Skeletal muscle tissue (tissue), 3 donors: ENCODE measurements at regions not wholly inside any gene's neighbourhood (a gene's known extent, or its start where the extent isn't known, plus 50 kb on each side); places are given as distances from the start of the nearest gene placed in this dataset.

Experiments
- H3K27ac ChIP-seq: one replicate; pipeline ENCODE4 v1.7.0; 2013; ENCODE audit warnings: mild to moderate bottlenecking, low read depth, low read length, inconsistent platforms
- H3K27me3 ChIP-seq, 3 donors: one replicate each; pipeline ENCODE4 v1.7.0; 2013; ENCODE audit warnings: low read length in 3 of 3; ENCODE audit not compliant: control insufficient read depth in 3 of 3, insufficient read depth in 3 of 3
- H3K36me3 ChIP-seq, 3 donors: one replicate each; pipeline ENCODE4 v1.7.0; 2013; ENCODE audit warnings: low read length in 3 of 3; ENCODE audit not compliant: control insufficient read depth in 3 of 3, insufficient read depth in 3 of 3
- H3K4me1 ChIP-seq, 3 donors: one replicate each; pipeline ENCODE4 v1.7.0; 2013; ENCODE audit warnings: low read length in 3 of 3, mild to moderate bottlenecking in 3 of 3; ENCODE audit not compliant: control insufficient read depth in 3 of 3, insufficient read depth in 3 of 3
- H3K4me3 ChIP-seq, 3 donors: one replicate each; pipeline ENCODE4 v1.7.0; 2013; ENCODE audit warnings: low read length in 3 of 3
- H3K9ac ChIP-seq, 3 donors: one replicate each; pipeline ENCODE4 v1.7.0; 2013; ENCODE audit warnings: low read length in 3 of 3, mild to moderate bottlenecking in 3 of 3, moderate library complexity in 2 of 3, low read depth in 1 of 3
- H3K9me3 ChIP-seq, 3 donors: one replicate each; pipeline ENCODE4 v1.7.0; 2013; ENCODE audit warnings: low read length in 3 of 3; ENCODE audit not compliant: control insufficient read depth in 3 of 3
- donor health status: Osteomylitis.

DNA sequence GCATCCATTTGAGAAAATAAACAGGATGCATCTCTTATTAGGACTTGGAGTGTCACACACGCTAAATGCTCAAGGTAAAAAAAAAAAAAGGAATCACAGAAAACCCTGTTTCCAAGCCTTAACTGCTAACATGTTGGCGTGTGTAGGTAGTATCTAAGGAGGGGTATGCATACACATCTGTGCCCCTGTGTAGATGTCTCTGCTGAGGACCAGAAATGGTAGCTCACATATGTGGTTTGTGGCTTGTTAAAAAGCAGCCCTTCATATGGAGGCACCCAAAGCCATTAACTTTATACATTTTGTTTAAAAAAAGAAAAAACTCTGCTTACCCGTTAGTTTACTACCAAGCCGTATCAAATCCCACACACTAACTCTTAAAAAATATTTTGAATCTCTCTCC, 314.1 kb downstream of the SNAPC1 start:
- Histone ChIP-seq H3K27me3 (no peaks in the 10 kb centered on the region), H3K36me3 (no peaks in the 10 kb centered on the region), H3K9ac (no peak overlapping the region), H3K4me3 (no peak overlapping the region), H3K9me3 (no peaks in the 10 kb centered on the region), H3K4me1 (no peaks in the 10 kb centered on the region), H3K27ac (no peak overlapping the region)

GRCh38 chr14:62076825-62077605, 314.8 kb downstream of the SNAPC1 start:
- no peak overlapping the region for H3K27ac ChIP-seq
- H3K27me3 ChIP-seq = no peaks in the 10 kb centered on the region
- no peak overlapping the region for H3K9ac ChIP-seq
- no peaks in the 10 kb centered on the region for H3K4me1 ChIP-seq
- H3K4me3 ChIP-seq = no peak overlapping the region
- H3K9me3 ChIP-seq = no peaks in the 10 kb centered on the region
- H3K36me3 ChIP-seq = no peaks in the 10 kb centered on the region

GRCh38 chr14:62077676-62078261, 315.5 kb downstream of the SNAPC1 start:
- Histone ChIP-seq H3K36me3 (no peaks in the 10 kb centered on the region), H3K9ac (no peak overlapping the region), H3K4me3 (no peak overlapping the region), H3K27me3 (no peaks in the 10 kb centered on the region), H3K4me1 (no peaks in the 10 kb centered on the region), H3K9me3 (no peaks in the 10 kb centered on the region), H3K27ac (no peak overlapping the region)

GRCh38 chr14:62079038-62079437, 316.8 kb downstream of the SNAPC1 start:
- Histone ChIP-seq H3K9me3 (no peaks in the 10 kb centered on the region), H3K27me3 (no peaks in the 10 kb centered on the region), H3K4me1 (no peaks in the 10 kb centered on the region), H3K36me3 (no peaks in the 10 kb centered on the region), H3K9ac (no peak overlapping the region), H3K4me3 (no peak overlapping the region), H3K27ac (no peak overlapping the region)

- Histone ChIP-seq H3K9me3 (peaks cover 0 to 3% (median 0%) of the 10 kb centered on the region in 3 donors), H3K27ac (no peak overlapping the region), H3K36me3 (no peaks in the 10 kb centered on the region), H3K27me3 (no peaks in the 10 kb centered on the region), H3K9ac (no peak overlapping the region), H3K4me1 (no peaks in the 10 kb centered on the region), H3K4me3 (no peak overlapping the region)
Measured at GRCh38 chr14:62081012-62081612, 318.9 kb downstream of the SNAPC1 start.

DNA sequence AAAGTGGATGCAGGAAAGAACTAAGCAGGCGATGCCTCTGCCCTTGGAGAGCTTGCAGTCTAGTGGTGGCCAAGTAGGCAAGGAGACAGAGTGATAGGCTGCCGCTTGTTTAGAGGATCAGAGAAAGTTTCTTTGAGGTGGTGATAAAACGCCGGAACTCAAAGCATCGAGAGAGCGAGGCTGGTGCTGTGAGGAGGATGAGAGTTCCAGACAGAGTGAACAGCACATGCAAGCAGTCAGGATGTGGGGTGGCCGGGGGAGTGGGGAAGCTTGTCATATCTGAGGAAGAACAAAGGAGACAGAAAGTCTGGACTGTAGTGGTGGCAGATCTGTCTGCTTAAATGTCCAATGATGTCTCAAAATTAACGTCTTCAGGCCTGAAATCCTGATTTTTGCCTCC, 319.7 kb downstream of the SNAPC1 start:
- no peak overlapping the region for H3K27ac ChIP-seq
- no peak overlapping the region for H3K4me3 ChIP-seq
- no peaks in the 10 kb centered on the region for H3K27me3 ChIP-seq
- H3K9ac ChIP-seq = no peak overlapping the region
- H3K9me3 ChIP-seq = peaks cover 0 to 3% (median 0%) of the 10 kb centered on the region in 3 donors
- no peaks in the 10 kb centered on the region for H3K36me3 ChIP-seq
- H3K4me1 ChIP-seq = no peaks in the 10 kb centered on the region

DNA sequence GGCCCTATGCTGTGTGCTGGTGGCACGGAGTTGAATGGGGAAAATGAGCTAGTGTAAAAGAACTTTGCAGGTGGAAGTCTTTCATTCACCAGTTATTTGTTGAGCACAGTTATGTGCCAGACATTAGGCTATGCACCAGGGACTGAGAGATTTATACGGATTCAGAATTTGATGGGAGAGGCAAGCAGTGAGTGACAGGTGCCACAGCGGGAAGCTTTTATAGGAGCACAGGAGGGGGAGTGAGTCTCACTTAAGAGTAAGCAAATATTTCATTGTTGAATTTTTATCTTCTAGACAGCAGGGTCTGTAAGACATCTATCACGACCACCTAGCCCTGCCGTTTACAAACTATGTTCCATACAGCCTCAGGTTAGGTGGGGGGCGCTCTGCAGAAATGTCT, 320.6 kb downstream of the SNAPC1 start:
- Histone ChIP-seq H3K9ac (no peak overlapping the region), H3K9me3 (peaks cover 0 to 3% (median 0%) of the 10 kb centered on the region in 3 donors), H3K4me3 (no peak overlapping the region), H3K4me1 (no peaks in the 10 kb centered on the region), H3K27me3 (no peaks in the 10 kb centered on the region), H3K27ac (no peak overlapping the region), H3K36me3 (no peaks in the 10 kb centered on the region)

DNA sequence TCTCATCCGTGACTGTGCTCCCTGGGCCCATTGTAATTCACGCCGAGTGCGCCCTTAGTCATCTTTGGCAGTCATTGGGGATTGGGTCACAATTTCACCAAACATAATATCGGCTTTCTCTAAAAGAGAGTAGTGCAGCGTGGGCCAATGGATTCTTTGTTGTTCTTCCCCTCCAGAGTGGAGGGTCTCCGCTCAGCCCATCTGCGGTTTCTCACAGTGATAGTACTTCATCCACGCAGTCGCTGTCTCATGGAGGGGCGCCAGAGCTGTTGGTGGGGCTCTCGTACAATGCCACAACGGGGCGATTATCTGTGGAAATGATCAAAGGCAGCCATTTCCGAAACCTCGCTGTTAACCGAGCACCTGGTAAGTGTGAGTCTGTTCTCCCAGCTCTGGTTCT, 321.8 kb downstream of the SNAPC1 start:
- no peaks in the 10 kb centered on the region for H3K36me3 ChIP-seq
- H3K4me1 ChIP-seq = no peaks in the 10 kb centered on the region
- no peak overlapping the region for H3K9ac ChIP-seq
- no peak overlapping the region for H3K4me3 ChIP-seq
- no peak overlapping the region for H3K27ac ChIP-seq
- H3K27me3 ChIP-seq = no peaks in the 10 kb centered on the region
- H3K9me3 ChIP-seq = peaks cover 0 to 3% (median 0%) of the 10 kb centered on the region in 3 donors

- H3K9me3 ChIP-seq = peaks cover 0 to 3% (median 0%) of the 10 kb centered on the region in 3 donors
- H3K27me3 ChIP-seq = no peaks in the 10 kb centered on the region
- H3K36me3 ChIP-seq = no peaks in the 10 kb centered on the region
- H3K27ac ChIP-seq = no peak overlapping the region
- H3K4me3 ChIP-seq = no peak overlapping the region
- H3K4me1 ChIP-seq = no peaks in the 10 kb centered on the region
- H3K9ac ChIP-seq = no peak overlapping the region
Measured at GRCh38 chr14:62087191-62087590, 325.0 kb downstream of the SNAPC1 start.

- Histone ChIP-seq H3K4me1 (no peaks in the 10 kb centered on the region), H3K36me3 (no peaks in the 10 kb centered on the region), H3K27me3 (no peaks in the 10 kb centered on the region)
Measured at GRCh38 chr14:62093736-62094135, 331.5 kb downstream of the SNAPC1 start.

More at GRCh38 chr14:62093736-62094135, 331.5 kb downstream of the SNAPC1 start:
- no peak overlapping the region for H3K27ac ChIP-seq
- no peak overlapping the region for H3K4me3 ChIP-seq
- H3K9me3 ChIP-seq = no peaks in the 10 kb centered on the region
- H3K9ac ChIP-seq = no peak overlapping the region
